Peyer's patch (tissue), 4 donors: ENCODE measurements at regions not wholly inside any gene's neighbourhood (a gene's known extent, or its start where the extent isn't known, plus 50 kb on each side); places are given as distances from the start of the nearest gene placed in this dataset.

Experiments
- CTCF ChIP-seq, 6 experiments: fragments of 450-650 bp in 4 of 6; fragments of 200-600 bp in 2 of 6; sonication (generic) in 1 of 6; IDR thresholded peaks; one replicate each; pipeline ENCODE4 v1.5.1; 2017 to 2019; ENCODE audit warnings: antibody characterized with exemption in 6 of 6, mild to moderate bottlenecking in 3 of 6, moderate library complexity in 1 of 6
- POLR2A ChIP-seq, 2 donors: fragments of 450-650 bp; IDR thresholded peaks; one replicate each; pipeline ENCODE4 v1.5.1; 2017; ENCODE audit warnings: antibody characterized with exemption in 2 of 2, mild to moderate bottlenecking in 2 of 2, moderate library complexity in 2 of 2

- TF ChIP-seq CTCF (IDR thresholded peaks at IDR 0.05): no peak
- no peak for TF ChIP-seq POLR2A (IDR thresholded peaks at IDR 0.05)
These were observed 67.7 kb downstream of the CTAGE1 start for GRCh38 chr18:22349966-22350365.
